HG02970 (cell line): ENCODE measurements at regions not wholly inside any gene's neighbourhood (a gene's known extent, or its start where the extent isn't known, plus 50 kb on each side); places are given as distances from the start of the nearest gene placed in this dataset.

Experiments
- ATAC-seq: cut with Tn5 transposase; IDR thresholded peaks from one replicate; pipeline ENCODE4 v1.9.1; 2021; ENCODE audit warnings: mild to moderate bottlenecking, moderate library complexity, moderate number of reproducible peaks; ENCODE audit not compliant: unreplicated experiment, low FRiP score

DNA sequence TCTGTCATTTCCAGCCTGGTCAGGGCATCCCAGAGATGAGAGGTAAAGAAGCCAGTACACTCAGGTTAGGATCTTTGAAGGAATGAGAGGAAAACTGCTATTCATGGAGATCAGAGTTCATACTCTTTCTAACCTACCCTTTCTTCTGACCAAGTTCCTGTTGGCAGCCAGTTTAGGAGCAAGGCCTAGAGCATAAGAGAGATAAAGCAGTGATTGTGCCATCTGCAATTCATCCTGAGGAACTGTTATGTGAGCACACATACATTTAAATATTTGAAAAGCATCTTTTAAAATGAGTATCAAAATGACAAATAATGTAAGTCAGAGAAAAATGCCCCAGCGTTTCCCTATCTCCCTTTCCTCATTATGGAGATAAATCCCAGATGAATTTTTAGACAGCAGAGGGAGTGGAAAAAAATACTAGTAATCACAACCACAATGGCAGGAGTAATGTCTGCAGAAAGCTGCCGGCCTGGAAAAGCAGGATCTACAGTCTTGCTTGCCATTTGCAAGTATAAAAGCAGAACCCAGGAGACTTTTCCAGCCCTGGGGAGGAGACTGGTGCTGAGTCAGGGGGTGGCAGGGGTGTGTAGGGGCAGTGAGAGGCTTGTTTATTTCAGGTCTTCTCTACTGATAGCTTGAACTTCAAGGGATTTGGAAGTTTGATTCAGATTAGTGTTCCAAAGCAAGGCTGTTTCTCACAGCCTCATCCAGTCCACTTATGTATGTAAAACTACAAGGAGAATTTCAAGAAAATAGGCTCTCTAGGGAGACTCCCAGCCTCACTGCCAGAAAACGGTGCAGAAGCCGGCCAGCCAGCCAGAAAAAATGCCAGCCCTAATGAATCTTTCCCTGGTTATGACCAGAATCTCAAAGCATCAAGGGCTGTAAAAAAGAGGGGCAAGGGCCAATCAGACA, 1052.4 kb downstream of the TUSC7 start:
- no peak for ATAC-seq

DNA sequence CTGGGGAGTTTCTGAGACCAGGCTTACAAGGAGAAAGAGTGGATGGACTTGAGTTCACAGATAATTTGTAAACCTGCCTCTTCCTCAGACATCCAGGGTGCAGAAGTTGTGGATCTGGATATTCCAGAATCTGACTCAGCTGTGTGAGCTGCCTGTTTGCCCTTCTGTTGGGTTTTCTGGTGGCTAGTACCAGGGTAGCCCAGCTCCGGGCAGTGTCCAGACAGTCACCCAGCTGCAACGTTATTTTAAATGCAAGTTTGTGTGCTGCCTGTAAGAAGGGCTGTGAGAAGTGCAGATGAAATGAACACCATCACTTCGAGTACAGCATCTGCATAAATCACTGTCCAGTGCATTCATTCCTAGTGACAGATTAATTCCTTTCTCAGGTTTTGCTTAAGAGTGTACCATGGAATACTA, 1053.0 kb downstream of the TUSC7 start:
- no peak for ATAC-seq

DNA sequence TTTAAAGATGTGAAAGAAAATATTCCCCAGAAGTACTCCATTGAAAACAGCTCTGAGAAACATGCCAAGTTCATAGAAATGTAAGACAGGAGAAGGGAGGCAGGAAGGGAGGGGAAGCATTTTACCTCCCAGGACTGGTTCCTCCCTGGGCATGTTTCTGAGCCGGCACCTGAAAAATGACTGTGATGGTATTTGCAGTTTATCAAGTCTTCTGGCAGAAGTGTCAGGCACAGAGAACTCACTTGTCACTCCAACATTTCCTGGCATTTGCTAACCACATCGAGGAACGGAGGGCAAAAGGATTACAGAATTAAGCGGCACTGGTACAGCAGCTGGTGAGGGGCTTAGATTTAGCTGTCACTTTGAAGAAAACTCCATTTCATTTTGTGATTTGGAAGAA, 1054.0 kb downstream of the TUSC7 start:
- no peak for ATAC-seq

DNA sequence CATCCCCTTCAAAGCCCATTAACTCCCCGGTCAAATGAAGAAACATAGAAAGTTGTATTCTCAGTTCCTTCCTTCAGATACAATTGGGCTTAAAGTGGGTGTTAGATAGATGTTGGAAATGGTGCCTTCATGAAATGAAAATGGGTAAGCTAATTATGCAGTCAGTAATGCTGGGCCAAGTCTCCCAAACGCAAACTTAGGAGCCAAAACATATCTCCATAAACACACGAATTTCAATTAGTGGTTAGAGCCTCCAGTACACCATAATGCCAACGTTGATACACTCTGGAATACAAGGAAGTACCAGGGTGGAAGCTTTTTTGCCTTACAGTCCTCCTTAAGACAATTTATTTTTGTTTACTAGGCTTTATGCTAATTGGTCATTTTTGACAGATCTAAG, 1059.0 kb downstream of the TUSC7 start:
- no peak for ATAC-seq

DNA sequence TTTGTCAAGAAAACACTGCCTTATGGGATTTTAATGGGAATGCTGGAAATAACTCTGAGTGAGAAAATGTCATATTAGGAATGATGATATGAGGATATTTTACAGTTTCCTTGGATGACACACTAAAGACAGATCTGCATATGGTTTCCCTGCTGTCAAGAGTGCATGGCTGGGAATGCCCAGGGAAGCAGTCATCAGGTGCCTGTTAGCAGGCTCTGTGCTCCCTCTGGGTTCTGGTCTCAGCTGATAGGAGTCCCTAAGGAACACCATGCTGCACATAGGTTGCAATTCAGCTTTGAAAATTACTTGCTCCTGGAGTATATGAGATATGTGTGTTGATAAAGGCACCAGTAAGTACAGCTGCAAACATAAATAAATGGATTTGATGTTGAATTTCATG, 1064.6 kb downstream of the TUSC7 start:
- ATAC-seq, result no peak

DNA sequence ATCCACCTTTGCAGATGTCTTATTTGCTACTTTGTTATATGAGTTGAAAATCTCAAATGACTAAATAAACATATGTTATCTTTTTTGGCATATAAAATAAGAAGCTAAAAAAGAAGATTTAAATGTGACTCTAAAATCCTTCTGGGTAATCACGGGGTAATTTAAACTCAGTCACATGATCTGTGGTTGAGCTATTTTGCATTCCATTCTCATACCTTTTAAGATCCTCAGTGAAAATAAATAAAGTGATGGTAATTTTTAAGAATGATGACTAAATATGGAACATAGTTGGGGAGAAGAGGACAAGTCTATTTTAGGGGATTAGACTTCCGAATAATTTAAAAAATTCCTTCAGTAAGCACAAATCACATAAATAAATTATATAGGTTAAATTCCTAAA, 1076.8 kb downstream of the TUSC7 start:
- ATAC-seq, result no peak

DNA sequence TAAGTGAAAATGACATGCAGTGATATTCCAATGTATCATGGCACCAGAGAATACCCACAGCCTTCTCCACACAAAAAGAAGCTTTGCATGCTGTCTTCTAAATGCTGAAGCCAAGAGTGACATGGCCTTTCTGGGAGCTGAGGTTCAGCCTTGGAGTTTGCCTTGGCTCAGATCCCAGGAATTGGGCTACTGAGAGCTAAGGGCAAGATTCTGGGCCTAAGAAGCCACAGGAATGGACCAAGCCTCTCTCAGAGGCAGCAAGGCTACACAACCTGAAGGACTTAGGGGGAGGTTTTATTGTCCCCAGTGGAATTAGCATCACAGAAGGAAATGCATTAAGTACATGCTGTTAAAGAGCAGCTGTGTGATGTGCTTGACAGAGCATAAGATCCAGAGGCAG, 1078.5 kb downstream of the TUSC7 start:
- no peak for ATAC-seq

DNA sequence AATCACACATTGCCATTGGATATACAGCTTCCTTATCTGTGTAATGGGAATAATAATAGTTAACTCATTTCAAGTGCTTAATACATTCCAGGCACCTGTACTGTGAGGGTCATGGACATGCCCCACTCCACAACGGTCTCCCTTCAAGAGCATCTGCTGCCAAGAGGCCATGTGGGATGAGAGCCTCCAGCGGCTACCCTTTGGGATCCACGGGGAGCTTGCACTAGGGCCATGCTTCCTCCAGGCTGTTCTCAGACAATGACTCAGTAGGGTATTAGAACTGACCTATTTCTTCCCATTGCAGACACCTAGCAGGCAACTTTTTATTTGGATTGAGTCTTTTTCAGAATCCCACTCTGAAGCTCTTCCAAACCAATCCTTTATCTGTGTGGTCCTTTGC, 1078.9 kb downstream of the TUSC7 start:
- no peak for ATAC-seq

DNA sequence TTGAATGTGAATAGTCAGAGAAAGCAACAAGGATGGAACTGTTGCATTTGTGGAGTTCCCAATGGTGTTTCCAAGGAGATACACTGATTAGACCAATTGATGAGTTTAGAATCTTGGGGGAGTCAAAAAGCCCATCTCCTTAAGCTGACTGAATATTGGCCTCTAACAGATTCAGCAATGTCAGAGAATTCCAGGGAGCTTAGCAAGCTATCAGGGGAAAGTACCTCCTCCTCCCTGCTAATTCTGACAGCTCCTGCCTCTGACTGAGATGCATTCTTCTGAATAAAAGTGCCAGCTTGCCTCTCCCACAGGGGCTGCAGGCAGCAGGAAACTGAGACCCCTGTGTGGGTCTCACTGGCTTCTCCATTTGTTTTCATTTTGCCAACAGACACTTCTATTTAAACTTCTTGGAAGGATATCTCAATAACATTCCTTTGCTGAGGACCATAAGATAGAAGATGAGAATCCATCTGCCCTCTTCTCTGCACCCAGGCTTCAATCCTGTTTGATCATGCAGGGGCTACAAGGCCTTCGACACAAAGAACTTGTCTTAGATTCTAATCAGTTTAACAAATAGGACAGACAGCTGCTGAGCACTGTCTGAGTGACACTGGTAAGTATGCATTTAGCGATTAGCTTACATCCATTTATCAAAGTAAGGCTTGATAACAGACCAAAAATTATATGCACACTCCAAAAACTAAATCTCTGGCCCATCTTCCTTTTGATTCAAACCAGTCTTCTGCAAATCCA, 1080.8 kb downstream of the TUSC7 start:
- ATAC-seq, result no peak

DNA sequence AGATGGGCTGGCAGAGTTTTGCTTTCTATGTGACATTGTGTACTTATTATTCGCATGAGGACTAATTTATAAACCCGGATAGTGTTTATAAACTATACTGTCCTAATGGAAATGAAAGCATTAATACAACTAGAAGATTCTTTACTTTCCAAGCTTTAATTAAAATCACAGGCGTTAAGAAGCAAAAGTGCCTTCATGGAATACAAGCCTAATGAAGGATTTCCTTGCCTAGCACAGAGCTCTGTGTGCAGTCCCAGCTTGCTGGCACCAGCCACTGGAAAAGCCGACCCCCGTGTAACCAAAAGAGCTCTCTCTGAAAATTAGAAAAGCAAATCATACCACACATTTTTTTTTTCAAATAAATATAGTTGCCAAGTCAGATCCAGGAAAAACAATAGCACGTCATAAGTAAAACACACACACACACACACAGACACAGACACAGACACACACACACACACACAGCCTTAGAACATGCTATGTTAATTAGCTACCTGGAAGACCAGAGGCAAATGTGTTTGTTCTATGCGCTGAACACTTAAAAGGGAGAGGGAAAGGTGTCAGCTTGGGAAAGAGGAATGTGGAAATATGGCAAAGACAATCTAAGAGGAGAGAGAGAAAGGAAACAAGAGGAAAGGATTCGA, 1084.2 kb downstream of the TUSC7 start:
- no peak for ATAC-seq

DNA sequence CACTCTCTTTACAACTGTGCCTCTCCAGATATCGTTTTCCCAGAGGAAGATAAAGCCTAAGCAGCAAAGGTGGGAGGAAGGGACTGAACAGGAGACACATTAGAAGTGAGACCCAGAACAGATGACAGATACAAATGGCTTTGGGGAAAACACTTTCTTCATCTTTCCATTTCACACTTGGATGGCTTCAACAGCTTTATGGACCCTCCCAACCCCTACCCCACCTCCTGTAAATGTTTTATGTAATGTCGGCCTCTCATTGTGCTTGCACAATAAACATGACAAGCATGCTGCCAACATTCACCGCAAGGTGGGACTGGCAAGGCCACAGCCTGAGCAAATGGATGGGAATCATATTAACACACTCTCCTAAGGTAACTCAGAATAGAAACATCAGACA, 1088.6 kb downstream of the TUSC7 start:
- ATAC-seq, result no peak

DNA sequence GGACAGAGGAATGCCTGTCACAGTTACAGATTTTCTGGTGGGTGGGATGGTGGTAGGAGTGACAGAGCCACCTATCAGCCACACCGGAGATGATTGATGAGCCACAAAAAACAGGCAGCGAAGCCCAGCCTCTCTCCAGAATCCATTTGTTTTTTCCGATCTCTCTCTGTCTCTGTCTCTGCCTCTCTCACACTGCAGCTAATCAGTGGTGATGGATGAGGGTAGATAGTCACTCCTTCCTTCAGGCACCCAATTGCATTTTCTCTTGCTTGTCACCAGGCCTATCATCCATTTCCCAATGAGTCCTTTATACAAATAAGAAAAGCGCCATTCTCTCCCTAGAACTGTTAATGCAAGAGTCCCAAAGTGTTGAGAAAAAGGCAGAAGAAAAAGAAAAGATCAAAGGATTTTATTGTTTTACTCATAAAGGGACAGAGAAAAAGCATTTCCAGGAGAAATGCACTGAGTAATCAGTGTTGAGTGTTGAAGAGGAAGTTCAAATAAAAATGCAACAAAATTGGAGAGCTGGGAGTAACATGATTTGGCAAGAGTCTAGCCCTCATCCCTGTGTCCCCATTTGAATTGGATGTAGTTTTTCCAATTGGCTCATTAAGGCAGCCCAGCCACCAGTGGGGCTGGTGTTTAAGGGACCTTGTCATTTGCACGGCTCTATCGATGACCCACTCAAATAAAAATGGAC, 1089.3 kb downstream of the TUSC7 start:
- no peak for ATAC-seq

DNA sequence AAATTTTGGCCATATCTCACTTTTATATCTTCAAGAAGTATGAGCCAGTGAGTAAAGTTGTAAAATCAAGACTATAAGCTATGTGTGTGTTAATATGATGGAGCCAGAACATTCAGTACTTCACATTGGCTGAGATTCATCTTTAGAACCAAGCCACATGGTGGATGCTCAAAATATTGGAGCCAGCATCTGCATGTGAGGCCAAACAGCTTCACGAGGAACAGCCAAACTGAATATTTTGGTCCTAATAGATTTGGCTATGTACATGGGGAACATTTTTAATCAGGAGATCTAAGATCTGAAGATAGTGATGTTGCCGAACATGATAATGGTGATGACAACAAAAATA, 1089.8 kb downstream of the TUSC7 start:
- ATAC-seq, result no peak

DNA sequence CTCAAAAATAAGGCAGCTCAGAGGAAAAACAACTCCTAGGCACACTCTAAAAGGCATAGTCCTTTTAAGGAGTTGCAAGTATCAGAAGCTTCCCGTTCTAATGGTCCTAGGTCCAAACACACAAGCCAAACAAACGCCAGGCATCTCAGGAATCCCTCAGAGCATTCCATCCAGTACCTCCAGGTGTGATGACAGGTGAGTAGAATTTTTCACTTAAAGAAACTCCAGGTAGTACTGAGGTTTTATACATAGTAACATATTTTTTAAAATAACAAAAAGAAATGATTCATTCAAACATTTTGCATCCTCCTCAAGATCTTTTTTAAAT, 1092.3 kb downstream of the TUSC7 start:
- no peak for ATAC-seq

DNA sequence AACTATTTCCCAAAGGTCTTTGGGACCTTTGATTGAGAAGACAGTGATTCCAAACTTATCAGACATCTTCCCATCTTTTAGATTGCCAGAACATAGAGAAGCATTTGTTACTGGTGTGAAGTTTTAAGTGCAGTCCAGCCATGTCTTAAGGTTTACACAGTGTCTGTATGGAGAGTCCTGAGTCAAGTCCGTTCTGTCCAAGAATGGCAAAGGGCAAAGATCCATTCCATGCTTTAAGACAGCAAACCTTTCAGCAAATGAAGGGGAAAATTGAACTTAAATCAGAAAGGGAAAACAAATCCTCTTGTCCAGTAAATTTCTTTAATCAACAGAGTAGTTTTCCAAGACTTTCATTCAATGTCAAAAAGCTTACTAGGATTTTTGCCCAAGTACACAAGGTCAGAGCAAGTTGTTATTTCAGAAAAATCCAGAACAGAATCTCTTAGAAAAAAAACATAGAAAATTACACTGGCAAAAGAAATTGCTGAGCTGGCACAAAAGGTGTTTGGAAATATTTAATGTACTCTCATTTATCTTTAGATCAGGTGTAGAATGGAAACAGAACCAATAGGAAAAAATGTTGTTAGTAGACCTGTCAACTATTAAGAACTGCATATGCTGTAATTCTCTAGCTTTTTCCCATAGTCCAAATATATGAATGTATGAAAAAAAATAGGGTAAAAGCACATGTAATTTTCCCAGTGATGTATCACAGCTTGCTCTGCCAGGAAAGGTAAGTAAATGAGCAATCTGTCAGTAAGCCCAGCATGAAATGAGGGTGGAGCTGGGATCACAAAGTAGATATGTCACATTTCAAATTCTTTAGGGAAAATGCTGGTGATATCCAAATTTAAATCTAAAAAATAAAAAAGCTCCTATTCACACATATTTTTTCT, 1099.9 kb downstream of the TUSC7 start:
- no peak for ATAC-seq

DNA sequence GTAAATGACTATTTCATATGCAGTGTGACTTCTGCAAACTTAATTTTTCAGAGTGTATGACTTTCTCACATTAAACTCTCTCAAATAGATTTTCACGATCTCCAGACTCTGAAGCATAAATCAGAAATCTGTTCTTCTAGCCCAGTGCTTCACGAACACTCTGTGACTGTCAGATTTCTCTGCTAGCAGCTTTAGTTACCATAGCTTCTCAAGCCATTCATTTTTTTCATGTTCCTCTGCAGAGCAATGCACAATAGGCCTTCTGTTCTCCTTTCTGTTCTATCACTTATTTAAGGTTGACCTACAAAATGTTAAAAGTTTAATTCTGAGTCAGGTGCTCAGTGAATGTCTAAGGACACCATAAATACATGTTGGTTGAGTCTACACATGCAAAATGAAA, 1102.2 kb downstream of the TUSC7 start:
- ATAC-seq, result no peak

DNA sequence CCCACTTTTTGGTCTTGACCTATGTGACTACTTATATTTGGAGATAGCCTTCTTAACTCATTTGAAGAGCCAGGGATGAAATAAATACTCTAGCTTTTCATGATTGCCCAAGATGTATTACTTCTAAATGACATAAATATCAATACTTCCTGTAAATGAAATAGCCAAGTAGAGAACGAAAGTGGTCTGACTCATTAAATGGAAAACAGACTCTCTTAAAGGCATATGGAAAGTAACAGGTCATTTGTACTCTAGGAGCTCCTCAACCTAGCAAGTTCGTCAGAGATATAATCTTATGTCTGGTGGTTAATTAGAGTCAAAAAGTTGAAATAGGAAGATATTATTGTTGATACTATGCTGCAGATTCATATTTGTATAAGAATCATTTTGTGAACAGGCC, 1105.4 kb downstream of the TUSC7 start:
- ATAC-seq, result no peak

DNA sequence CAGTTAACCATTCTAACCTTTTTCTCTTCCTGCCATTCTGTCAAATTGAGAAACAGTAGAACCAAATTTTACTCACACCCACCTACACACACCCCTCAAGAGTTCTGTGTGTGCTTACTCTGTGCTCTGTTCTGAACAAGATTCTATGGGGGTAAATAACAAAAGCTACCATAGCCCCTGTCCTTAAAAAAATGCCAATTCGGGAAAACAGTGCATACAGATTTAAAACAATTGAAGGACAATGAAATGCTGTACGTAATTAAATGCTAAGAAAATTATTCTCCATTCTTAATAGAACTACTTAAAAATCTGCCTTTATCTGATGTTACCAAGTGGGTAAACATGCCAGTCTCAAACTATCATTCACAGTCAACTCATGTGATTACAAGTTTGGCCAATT, 1107.5 kb downstream of the TUSC7 start:
- no peak for ATAC-seq

DNA sequence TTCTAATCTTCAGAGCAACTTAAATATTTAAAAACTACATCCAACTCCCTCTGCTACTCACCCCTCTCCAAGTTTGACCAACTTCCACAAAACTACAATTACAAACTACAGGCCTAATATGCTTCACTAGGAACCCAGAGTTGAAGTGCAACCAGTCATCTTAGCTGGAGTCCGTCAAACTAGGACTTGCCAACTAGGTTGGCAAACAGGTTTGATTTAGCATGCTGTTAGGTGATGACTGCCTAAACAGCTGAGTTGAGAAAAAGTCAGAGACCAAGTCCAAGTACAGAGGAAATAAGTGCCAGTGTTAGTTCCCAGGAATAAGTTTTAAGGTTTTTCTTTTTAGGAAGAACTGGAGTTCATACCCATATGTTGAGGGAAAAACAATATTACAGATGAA, 1109.0 kb downstream of the TUSC7 start:
- no peak for ATAC-seq
